GM13977 (cell line): ENCODE measurements at regions not wholly inside any gene's neighbourhood (a gene's known extent, or its start where the extent isn't known, plus 50 kb on each side); places are given as distances from the start of the nearest gene placed in this dataset.

Experiments
- DNase-seq: peaks from one replicate; pipeline ENCODE4 v3.0.0; 2012; ENCODE audit warnings: low spot score
- in situ Hi-C: fragments of 300-500 bp; cut with MboI; formaldehyde crosslinking; loops from one replicate; pipeline ENCODE4 v1.12.0; 2022; ENCODE audit warnings: low sequenced_read_pairs, low pct_unique_long_range_greater_than_20kb, mixed read lengths, inconsistent platforms; ENCODE audit not compliant: unreplicated experiment
- TF ChIP-seq, protein P1 (sequence below): IDR thresholded peaks from 2 replicates; pipeline ENCODE4 v1.5.1; 2012; ENCODE audit warnings: mild to moderate bottlenecking, control low read depth; ENCODE audit not compliant: insufficient read depth; ENCODE audit errors: extremely low read depth, missing control alignments

DNA sequence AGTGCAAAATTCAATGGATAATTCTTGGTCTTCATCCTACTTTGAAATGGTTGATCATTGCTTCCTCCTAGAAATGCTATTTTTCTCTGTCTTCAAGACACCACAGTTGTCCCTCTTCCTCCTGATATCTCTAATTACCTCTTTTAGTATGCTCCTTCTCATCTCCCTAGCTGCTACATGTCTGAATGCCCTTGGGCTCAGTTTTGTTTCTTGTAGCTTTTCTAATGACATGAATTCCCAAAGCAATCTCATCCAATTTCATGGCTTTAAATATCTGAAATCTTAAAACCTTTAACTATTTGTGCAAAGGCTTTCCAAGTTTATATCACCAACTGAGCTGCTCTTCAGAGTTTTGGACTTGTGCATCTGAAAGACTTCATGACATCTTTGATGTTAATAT lies 120.2 kb upstream of the RGS17 start:
- in situ Hi-C loops: no loop called here
- no peak for DNase-seq
- TF ChIP-seq, protein P1, sequence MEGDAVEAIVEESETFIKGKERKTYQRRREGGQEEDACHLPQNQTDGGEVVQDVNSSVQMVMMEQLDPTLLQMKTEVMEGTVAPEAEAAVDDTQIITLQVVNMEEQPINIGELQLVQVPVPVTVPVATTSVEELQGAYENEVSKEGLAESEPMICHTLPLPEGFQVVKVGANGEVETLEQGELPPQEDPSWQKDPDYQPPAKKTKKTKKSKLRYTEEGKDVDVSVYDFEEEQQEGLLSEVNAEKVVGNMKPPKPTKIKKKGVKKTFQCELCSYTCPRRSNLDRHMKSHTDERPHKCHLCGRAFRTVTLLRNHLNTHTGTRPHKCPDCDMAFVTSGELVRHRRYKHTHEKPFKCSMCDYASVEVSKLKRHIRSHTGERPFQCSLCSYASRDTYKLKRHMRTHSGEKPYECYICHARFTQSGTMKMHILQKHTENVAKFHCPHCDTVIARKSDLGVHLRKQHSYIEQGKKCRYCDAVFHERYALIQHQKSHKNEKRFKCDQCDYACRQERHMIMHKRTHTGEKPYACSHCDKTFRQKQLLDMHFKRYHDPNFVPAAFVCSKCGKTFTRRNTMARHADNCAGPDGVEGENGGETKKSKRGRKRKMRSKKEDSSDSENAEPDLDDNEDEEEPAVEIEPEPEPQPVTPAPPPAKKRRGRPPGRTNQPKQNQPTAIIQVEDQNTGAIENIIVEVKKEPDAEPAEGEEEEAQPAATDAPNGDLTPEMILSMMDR: no peak

DNA sequence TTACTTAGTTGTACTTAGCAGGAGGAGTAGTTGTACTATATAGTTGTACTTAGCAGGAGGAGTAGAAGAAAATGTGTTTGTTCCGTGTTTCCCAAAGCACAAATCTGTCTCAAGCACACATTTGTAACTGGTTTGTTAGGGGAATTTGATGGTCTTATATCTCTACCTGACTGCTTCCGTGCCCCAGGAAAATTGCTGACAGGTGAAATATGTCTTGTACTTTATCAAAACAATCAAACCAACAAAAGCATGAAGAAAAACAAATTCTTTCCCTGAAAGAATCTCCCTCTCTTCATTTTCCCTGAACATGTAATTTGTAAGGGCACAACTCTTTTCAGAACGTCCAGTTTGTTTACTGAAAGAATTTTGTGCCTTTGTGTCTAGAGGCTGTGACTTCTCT lies 106.6 kb upstream of the RGS17 start:
- TF ChIP-seq, protein P1: no peak
- no peak for DNase-seq

DNA sequence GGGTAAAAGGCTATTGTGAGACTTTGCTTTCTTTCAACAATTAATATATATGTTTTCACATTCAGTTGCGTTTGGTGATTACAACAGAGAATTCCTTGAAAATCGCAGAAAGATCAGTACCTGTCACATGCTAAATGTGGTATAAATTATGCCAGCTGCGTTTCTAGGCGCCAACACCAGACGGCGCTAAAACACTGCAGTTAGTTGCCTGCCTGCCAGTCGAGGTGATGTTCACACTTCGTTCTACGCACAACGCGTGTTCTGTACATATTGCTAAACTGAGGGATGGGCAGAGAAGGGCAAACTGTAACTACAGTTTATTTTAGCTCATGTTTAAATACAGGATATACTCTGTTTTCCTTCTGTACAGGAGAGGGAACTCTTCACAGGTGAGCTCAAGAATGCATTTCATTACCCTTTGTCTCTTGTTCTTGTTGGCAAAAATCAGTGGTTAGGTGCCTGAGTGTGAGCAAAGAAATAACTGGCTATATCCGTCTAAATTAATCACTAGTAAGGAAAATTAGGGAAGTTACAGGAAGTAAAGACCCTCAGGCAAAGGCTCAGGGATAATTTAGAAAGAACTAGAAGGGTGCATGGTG lies 100.1 kb upstream of the RGS17 start:
- TF ChIP-seq, protein P1: peak; percentile 82
- DNase-seq: peak; percentile 4
- in situ Hi-C loops: no loop called here

More for the DNA sequence above, 106.6 kb upstream of the RGS17 start:
- in situ Hi-C loops: no loop called here

DNA sequence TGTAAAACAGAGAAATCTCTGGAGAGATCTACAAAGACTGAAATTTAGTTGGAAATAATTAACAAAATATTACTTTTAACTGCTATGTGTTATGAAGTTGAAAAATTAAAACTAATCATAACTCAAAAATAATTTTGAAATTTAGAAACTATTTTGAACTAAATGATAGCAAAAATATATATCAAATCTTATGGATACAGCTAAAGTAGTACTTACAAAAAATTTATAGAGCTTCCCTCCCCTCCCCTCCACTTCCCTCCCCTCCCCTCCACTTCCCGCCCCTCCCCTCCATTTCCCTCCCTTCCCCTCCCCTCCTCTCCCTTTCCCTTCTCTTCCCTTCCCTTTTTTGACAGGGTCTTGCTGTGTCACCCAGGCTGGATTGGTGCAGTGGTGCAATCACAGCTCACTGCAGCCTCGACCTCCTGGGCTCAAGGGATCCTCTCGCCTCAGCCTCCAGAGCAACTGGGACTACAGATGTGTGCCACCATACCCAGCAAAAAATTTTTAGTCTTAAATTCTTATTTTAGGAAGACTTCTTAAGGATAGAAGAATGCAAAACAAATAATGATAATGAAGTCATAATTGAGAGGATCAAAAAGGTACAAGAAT lies 87.2 kb upstream of the RGS17 start:
- TF ChIP-seq, protein P1: no peak
- no peak for DNase-seq
- in situ Hi-C loops: no loop called here

DNA sequence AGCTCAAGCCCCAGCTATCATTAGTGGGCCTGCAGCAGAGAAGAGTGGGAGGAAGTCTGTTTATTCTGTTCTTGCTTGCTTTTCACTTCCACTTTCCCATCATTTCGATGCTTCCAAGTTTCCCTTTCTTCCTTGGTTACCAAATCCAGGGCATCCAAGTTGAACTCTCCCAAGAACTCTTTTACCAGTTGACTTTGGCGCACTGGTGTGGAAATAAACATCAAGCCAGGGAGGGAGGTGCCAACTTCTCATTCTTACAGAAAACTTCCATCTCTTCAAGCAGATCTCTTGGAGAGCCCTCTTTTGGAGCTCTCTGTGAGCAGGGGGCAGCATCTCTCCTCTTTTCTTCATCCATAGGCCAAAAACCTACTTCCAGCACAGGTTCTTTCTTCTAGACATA lies 85.7 kb upstream of the RGS17 start:
- in situ Hi-C loops: no loop called here
- TF ChIP-seq, protein P1: no peak
- no peak for DNase-seq

DNA sequence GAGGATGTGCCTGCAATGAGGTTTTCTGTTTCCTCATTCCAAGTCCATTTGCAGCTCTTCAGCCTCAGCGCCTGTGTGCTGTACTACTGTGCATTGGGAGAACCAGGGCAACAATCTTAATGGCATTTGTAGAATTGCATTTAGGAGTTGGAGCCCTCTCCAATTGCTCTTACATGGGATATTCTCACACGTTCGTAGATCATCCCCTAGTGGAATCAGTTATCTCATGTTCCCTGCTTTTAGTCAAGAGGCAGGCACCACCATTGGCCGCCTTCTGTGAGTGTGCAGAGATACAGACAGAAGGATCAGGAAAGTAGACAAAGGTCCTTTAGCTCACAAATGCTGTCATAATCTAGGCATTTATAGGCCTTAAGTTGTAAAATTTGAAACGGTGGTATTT lies 84.2 kb upstream of the RGS17 start:
- in situ Hi-C loops: no loop called here
- no peak for DNase-seq
- TF ChIP-seq, protein P1: no peak
